Lower leg skin (tissue), 4 donors: ENCODE measurements at regions not wholly inside any gene's neighbourhood (a gene's known extent, or its start where the extent isn't known, plus 50 kb on each side); places are given as distances from the start of the nearest gene placed in this dataset.

ENCODE experiments used
- DNase-seq, 2 donors: peaks; one replicate each; pipeline ENCODE4 v3.0.0-alpha.2; 2019; ENCODE audit warnings: low spot score in 2 of 2
- H3K4me3 ChIP-seq: fragments of 200-600 bp; sonication (generic); 2 replicates; pipeline ENCODE4 v1.5.1; 2017; ENCODE audit warnings: mild to moderate bottlenecking, low read depth; ENCODE audit not compliant: poor library complexity, severe bottlenecking
- CTCF ChIP-seq, 3 donors: fragments of 450-650 bp; IDR thresholded peaks; one replicate each; pipeline ENCODE4 v1.5.1; 2016; ENCODE audit warnings: antibody characterized with exemption in 3 of 3, mild to moderate bottlenecking in 3 of 3, moderate library complexity in 2 of 3
- POLR2A ChIP-seq, 2 donors: fragments of 450-650 bp; IDR thresholded peaks; one replicate each; pipeline ENCODE4 v1.6.1; 2016 to 2017; ENCODE audit warnings: antibody characterized with exemption in 2 of 2, mild to moderate bottlenecking in 1 of 2, moderate library complexity in 1 of 2
- WGBS, 2 donors: methylation state at CpG; one replicate each; pipeline ENCODE4 v1.1.5; 2018; 5-methylcytosine and 5-hydroxymethylcytosine counted together
- intact Hi-C: fragments of 100-400 bp; cut with DNase I; formaldehyde crosslinking; loops from one replicate; pipeline ENCODE4 v1.15.0; 2023; ENCODE audit warnings: low total_unique reads

- 74 to 85% methylated on average over 3 of the region's 3 CpGs for WGBS, 2 donors
- TF ChIP-seq CTCF (IDR thresholded peaks at IDR 0.05): no peak
- TF ChIP-seq POLR2A (IDR thresholded peaks at IDR 0.05): no peak
- DNase-seq: no peak
- H3K4me3 ChIP-seq: no peak overlapping the region
- intact Hi-C loops: no loop called here
Observed at GRCh38 chr3:170643831-170644230, 58.0 kb upstream of the SLC7A14 start.

DNA sequence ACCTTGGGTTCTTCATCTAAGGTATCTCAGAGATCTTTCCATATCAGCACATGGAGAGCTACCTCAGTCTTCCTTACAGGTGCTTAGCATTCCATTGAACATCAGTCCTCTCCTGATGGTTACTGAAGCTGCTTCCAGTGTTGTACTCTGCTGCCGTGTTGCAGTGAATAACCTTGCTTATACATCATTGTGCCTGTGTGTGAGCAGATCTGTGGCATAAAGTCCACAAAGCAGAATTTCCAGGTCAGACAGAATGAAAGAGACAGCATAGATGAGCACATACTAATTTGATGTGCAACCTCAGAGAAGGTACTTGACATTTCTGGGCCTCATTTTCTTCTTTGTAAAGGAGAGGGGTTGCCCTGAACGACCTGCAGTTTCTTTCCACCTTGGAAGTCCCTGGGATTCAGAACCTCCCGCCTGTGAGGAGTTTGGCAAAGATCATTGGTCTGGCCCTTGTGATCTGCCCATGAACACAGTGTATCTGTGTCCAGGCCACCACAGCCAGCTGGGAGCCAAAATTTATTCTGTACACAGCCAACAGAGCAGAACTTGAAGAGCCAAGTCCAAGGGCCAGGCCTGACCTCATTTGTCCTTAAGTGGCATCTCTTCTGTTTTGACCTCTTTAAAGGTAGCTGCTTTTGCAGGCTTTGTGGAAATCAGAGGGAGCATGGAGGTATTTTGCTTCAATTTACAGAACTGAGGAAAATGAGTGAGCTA is 57.2 kb upstream of the SLC7A14 start:
- no peak for TF ChIP-seq CTCF (IDR thresholded peaks at IDR 0.05)
- no peak for TF ChIP-seq POLR2A (IDR thresholded peaks at IDR 0.05)
- intact Hi-C loops: no loop called here
- 58 to 65% methylated on average over 3 of the region's 3 CpGs for WGBS, 2 donors
- H3K4me3 ChIP-seq: no peak overlapping the region
- DNase-seq: no peak

DNA sequence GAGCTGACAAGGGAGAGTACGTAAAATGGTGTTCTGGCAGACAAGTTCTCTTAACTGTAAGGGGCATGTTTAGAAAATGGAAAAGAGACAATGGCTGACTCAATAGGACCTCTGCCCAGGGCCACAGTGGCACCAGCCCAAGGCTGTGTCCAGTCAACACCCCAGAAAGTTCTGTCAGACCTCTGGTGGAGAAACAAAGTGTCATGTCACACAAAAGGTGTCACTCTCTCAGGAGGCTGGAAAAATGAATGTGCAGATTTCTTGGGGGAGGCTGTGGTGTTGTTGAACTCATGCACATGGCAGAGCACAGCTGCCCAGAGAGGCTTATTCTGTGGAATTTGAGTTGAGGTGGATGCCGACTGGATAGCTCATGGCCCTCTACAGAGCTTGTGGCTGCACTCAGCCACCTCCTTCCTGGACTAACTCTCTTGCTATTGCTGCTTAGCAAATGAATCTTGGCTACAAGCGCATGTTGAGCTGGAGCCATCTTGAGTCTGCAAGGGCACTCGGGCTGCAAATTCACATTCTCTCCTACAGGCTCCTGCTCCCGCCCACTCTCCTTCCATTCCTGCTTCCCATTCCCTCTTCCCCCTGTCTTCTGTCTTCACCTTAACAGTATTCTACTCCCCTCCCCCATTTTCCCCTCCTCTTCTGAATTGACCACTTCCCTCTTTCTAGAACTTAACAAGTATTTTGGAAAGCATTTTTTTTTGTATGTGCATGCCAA is 55.8 kb upstream of the SLC7A14 start:
- H3K4me3 ChIP-seq: no peak overlapping the region
- TF ChIP-seq CTCF (IDR thresholded peaks at IDR 0.05) (no peak), POLR2A (IDR thresholded peaks at IDR 0.05) (no peak)
- DNase-seq: no peak
- intact Hi-C loops: no loop called here
- 69 to 77% methylated on average over 5 of the region's 5 CpGs for WGBS, 2 donors

DNA sequence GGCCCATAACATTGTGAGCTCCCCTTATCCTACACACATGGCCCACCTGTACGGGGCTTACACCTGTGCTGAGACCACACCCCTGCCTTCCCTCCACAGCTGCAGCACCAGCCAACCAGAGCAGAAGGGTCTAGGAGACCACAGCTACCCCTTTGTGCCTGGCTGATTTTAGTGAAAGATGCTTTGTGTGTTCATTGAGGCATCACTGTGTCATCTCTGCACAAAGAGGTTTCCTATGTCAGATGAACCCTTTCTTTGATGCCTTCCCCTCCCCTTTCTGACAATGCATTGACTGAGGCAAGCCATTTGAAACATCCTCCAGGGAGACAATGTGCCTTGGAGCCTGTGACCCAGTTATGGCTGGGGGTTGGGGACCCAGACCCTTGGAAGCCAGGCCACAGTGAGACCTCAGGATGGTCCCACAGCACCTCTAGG is 54.9 kb upstream of the SLC7A14 start:
- TF ChIP-seq POLR2A (IDR thresholded peaks at IDR 0.05) (no peak), CTCF (IDR thresholded peaks at IDR 0.05) (no peak)
- intact Hi-C loops: no loop called here
- no peak for DNase-seq
- H3K4me3 ChIP-seq: no peak overlapping the region
- 82 to 90% methylated on average over 1 of the region's 1 CpG for WGBS, 2 donors

DNA sequence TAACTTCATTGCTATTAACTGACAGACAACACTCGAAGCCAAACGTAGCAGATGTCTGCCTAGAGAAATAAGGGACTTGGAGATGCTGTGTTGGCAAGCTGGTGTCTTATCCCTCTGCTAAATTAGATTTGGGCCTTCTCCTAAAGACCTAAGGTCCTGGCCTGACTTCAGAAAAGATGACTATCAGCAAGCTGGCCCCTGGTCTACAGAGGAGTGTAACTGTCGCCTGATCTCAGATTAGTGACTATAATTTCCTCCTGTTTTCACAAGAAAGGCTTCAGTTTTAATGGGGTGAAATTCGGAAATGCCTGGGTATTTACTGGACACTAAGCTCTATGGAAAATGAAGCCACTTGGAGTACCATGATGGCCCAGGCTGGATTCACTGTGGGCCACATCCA is 53.1 kb upstream of the SLC7A14 start:
- intact Hi-C loops: no loop called here
- no peak for DNase-seq
- H3K4me3 ChIP-seq: no peak overlapping the region
- no peak for TF ChIP-seq CTCF (IDR thresholded peaks at IDR 0.05)
- TF ChIP-seq POLR2A (IDR thresholded peaks at IDR 0.05): no peak
- WGBS, 2 donors: 82% methylated on average over 4 of the region's 4 CpGs
